GM12878 (cell line): ENCODE measurements at regions not wholly inside any gene's neighbourhood (a gene's known extent, or its start where the extent isn't known, plus 50 kb on each side); places are given as distances from the start of the nearest gene placed in this dataset.

Source experiments
- ATAC-seq: fragments of 200-7000 bp; cut with Tn5 transposase; 3 replicates; pipeline ENCODE4 v1.9.1; 2020; ENCODE audit warnings: mild to moderate bottlenecking, moderate library complexity
- BruUV-seq: library from RNA; stranded (reverse); fragments of 400-500 nt; replicated peaks from 2 replicates; lab custom pipeline; 2021; lab: Mats Ljungman, UMichigan
- CTCF ChIA-PET: fragments of 300-600 bp; sonication (Branson Sonifier 250); formaldehyde crosslinking; extraction: SDS; loops from one replicate; lab custom pipeline; 2021; ENCODE audit warnings: inconsistent platforms; lab: Yijun Ruan, JAX
- POLR2A ChIA-PET: fragments of 350-600 bp; formaldehyde crosslinking; extraction: SDS; loops from one replicate; lab custom pipeline; 2021; ENCODE audit warnings: inconsistent platforms; lab: Charles Lee
- RAD21 ChIA-PET: fragments of 300-600 bp; sonication (Branson Sonifier 250); formaldehyde crosslinking; loops from one replicate; lab custom pipeline; 2023; ENCODE audit warnings: antibody characterized with exemption; ENCODE audit not compliant: unreplicated experiment; lab: Charles Lee
- SMC1A ChIA-PET: fragments of 300-600 bp; sonication (Branson Sonifier 250); formaldehyde crosslinking; loops from one replicate; lab custom pipeline; 2023; ENCODE audit not compliant: unreplicated experiment, uncharacterized antibody; lab: Charles Lee
- DNase-seq: peaks from one replicate; pipeline ENCODE4 v3.0.0-alpha.2; 2011; ENCODE audit warnings: low read depth, low spot score
- FAIRE-seq: peaks from 3 replicates; lab custom pipeline; 2011; peaks lifted over from hg19 to GRCh38; lab: Jason Lieb, UNC
- H2AFZ ChIP-seq: 2 replicates; pipeline ENCODE4 v1.6.0; 2011; ENCODE audit warnings: low read depth, low read length, control low read depth; ENCODE audit not compliant: control insufficient read depth
- H3K27ac ChIP-seq: 2 replicates; pipeline ENCODE4 v1.5.1; 2011; ENCODE audit warnings: control low read depth; ENCODE audit not compliant: control insufficient read depth, insufficient read depth
- H3K27me3 ChIP-seq, 2 experiments: replicated peaks in 1 of 2; 2 replicates each; pipeline versions ENCODE4 v1.6.0 to v1.6.1; 2011; ENCODE audit warnings: low read length in 1 of 2; ENCODE audit not compliant: control insufficient read depth in 2 of 2, insufficient read depth in 2 of 2
- H3K36me3 ChIP-seq, 2 experiments: 2 replicates each; pipeline ENCODE4 v1.5.1; 2011; ENCODE audit warnings: low read length in 1 of 2; ENCODE audit not compliant: control insufficient read depth in 2 of 2, insufficient read depth in 2 of 2
- H3K4me1 ChIP-seq: 2 replicates; pipeline ENCODE4 v1.6.1; 2011; ENCODE audit warnings: mild to moderate bottlenecking, low read length, moderate library complexity, mixed read lengths; ENCODE audit not compliant: control insufficient read depth, insufficient read depth
- H3K4me2 ChIP-seq: 2 replicates; pipeline ENCODE4 v1.6.0; 2011; ENCODE audit warnings: control low read depth; ENCODE audit not compliant: control insufficient read depth, insufficient read depth
- H3K4me3 ChIP-seq: fragments of 200-600 bp; sonication (generic); 2 replicates; pipeline ENCODE4 v1.5.1; 2016
- H3K79me2 ChIP-seq: 2 replicates; pipeline ENCODE4 v1.6.0; 2011; ENCODE audit warnings: low read length; ENCODE audit not compliant: control insufficient read depth, insufficient read depth
- H3K9ac ChIP-seq: 2 replicates; pipeline ENCODE4 v1.8.0; 2011; ENCODE audit warnings: low read length, control low read depth, mixed read lengths; ENCODE audit not compliant: control insufficient read depth, insufficient read depth
- H3K9me3 ChIP-seq: replicated peaks from 3 replicates; pipeline ENCODE4 v1.5.1; 2011; ENCODE audit warnings: mild to moderate bottlenecking, low read length; ENCODE audit not compliant: control insufficient read depth, insufficient read depth
- H4K20me1 ChIP-seq: 2 replicates; pipeline ENCODE4 v1.6.0; 2011; ENCODE audit not compliant: control insufficient read depth, insufficient read depth
- EED ChIP-seq: sonication (generic); IDR thresholded peaks from 2 replicates; pipeline ENCODE4 v1.6.1; 2016; ENCODE audit warnings: antibody characterized with exemption, low read depth
- GABPA ChIP-seq: IDR thresholded peaks from 2 replicates; pipeline ENCODE4 v1.6.1; 2014; ENCODE audit warnings: antibody characterized with exemption, low read depth, mild to moderate bottlenecking, inconsistent platforms
- HDAC2 ChIP-seq: fragments of 200-600 bp; sonication (generic); IDR thresholded peaks from 2 replicates; pipeline ENCODE4 v1.6.1; 2017
- MLLT1 ChIP-seq: fragments of 450-650 bp; IDR thresholded peaks from 2 replicates; pipeline ENCODE4 v1.6.1; 2016; ENCODE audit warnings: mild to moderate bottlenecking
- NR2C1 ChIP-seq: fragments of 450-650 bp; IDR thresholded peaks from 2 replicates; pipeline ENCODE4 v1.6.1; 2017; ENCODE audit warnings: antibody characterized with exemption, mild to moderate bottlenecking, moderate library complexity
- PML ChIP-seq: IDR thresholded peaks from 2 replicates; pipeline ENCODE4 v1.6.1; 2012; ENCODE audit warnings: low read length, inconsistent platforms
- RFX5 ChIP-seq: IDR thresholded peaks from 2 replicates; pipeline ENCODE4 v1.6.1; 2011; ENCODE audit warnings: low read depth, low read length, improper control_type of control experiment
- TAF1 ChIP-seq: IDR thresholded peaks from 2 replicates; pipeline ENCODE4 v1.6.1; 2011; ENCODE audit warnings: mild to moderate bottlenecking, low read depth, low read length, borderline replicate concordance
- TBL1XR1 ChIP-seq: IDR thresholded peaks from 2 replicates; pipeline ENCODE4 v1.6.1; 2012; ENCODE audit warnings: low read depth, low read length, improper control_type of control experiment
- USF2 ChIP-seq: IDR thresholded peaks from 2 replicates; pipeline ENCODE4 v1.6.1; 2011; ENCODE audit warnings: low read depth, low read length, improper control_type of control experiment, borderline replicate concordance
- WGBS: methylation state at CpG from one replicate; pipeline ENCODE4 v1.1.6; 2016; ENCODE audit warnings: low lambda C conversion rate; ENCODE audit not compliant: insufficient replicate concordance, insufficient coverage; ENCODE audit errors: missing lambda C conversion rate; 5-methylcytosine and 5-hydroxymethylcytosine counted together
- in situ Hi-C: fragments of 300-500 bp; cut with MboI; formaldehyde crosslinking; loops from 9 replicates; pipeline ENCODE4 v1.14.3; 2018; ENCODE audit warnings: mixed read lengths
- intact Hi-C: fragments of 100-400 bp; cut with micrococcal nuclease; formaldehyde crosslinking; loops from one replicate; pipeline ENCODE4 v1.14.2; 2022; ENCODE audit not compliant: unreplicated experiment
- TF ChIP-seq, protein P1 (sequence below): IDR thresholded peaks from 2 replicates; pipeline ENCODE4 v1.6.1; 2012; ENCODE audit warnings: low read length, inconsistent platforms

- no peak overlapping the region for H3K27ac ChIP-seq
- no TSS peak for BruUV-seq
- no peak for ATAC-seq
These were observed 212.2 kb upstream of the DIO3 start for GRCh38 chr14:101349108-101349507.

GRCh38 chr14:101350021-101350420 lies 211.3 kb upstream of the DIO3 start:
- FAIRE-seq (no peak), DNase-seq (no peak), ATAC-seq (no peak)
- BruUV-seq, result no TSS peak
- no peaks in the 10 kb centered on the region for H3K27me3 ChIP-seq
- intact Hi-C loops (no loop called here), in situ Hi-C loops (no loop called here)
- no peak overlapping the region for H3K9ac ChIP-seq
- no peak overlapping the region for H3K4me2 ChIP-seq
- TF ChIP-seq TBL1XR1 (no peak), NR2C1 (no peak), PML (no peak), MLLT1 (no peak), USF2 (no peak), TAF1 (no peak), HDAC2 (no peak), EED (no peak), RFX5 (no peak)
- TF ChIP-seq, protein P1, sequence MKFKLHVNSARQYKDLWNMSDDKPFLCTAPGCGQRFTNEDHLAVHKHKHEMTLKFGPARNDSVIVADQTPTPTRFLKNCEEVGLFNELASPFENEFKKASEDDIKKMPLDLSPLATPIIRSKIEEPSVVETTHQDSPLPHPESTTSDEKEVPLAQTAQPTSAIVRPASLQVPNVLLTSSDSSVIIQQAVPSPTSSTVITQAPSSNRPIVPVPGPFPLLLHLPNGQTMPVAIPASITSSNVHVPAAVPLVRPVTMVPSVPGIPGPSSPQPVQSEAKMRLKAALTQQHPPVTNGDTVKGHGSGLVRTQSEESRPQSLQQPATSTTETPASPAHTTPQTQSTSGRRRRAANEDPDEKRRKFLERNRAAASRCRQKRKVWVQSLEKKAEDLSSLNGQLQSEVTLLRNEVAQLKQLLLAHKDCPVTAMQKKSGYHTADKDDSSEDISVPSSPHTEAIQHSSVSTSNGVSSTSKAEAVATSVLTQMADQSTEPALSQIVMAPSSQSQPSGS, result no peak
- no peaks in the 10 kb centered on the region for H3K4me1 ChIP-seq
- no peak overlapping the region for H3K4me3 ChIP-seq
- ChIA-PET SMC1A (no interaction called here), POLR2A (no interaction called here), RAD21 (no interaction called here), CTCF (no interaction called here)
- H3K9me3 ChIP-seq, result no peaks in the 10 kb centered on the region; the same call in 2 of the 3 replicates
- H3K36me3 ChIP-seq, result no peaks in the 10 kb centered on the region
- no peaks in the 10 kb centered on the region for H3K79me2 ChIP-seq
- H3K27ac ChIP-seq, result no peak overlapping the region
- H4K20me1 ChIP-seq, result no peaks in the 10 kb centered on the region
- H2AFZ ChIP-seq, result no peak overlapping the region
- 31% methylated on average over 4 of the region's 4 CpGs for WGBS

More at GRCh38 chr14:101349108-101349507, 212.2 kb upstream of the DIO3 start:
- intact Hi-C loops, result no loop called here
- Histone ChIP-seq H3K9ac (no peak overlapping the region), H4K20me1 (no peaks in the 10 kb centered on the region), H3K4me2 (no peak overlapping the region), H3K4me3 (no peak overlapping the region), H3K4me1 (no peaks in the 10 kb centered on the region), H3K27me3 (no peaks in the 10 kb centered on the region), H3K9me3 (no peaks in the 10 kb centered on the region; the same call in 2 of the 3 replicates), H3K36me3 (no peaks in the 10 kb centered on the region), H2AFZ (no peak overlapping the region), H3K79me2 (no peaks in the 10 kb centered on the region)
- in situ Hi-C loops, result no loop called here
- POLR2A ChIA-PET, result no interaction called here
- RAD21 ChIA-PET, result no interaction called here
- whole genome bisulfite sequencing, result 8% methylated on average over 3 of the region's 3 CpGs
- FAIRE-seq (no peak), DNase-seq (no peak)
- SMC1A ChIA-PET, result no interaction called here
- CTCF ChIA-PET, result no interaction called here
- no peak for TF ChIP-seq GABPA
- TF ChIP-seq, all 136 proteins: peak for 0
